Right atrium auricular region (tissue), 2 donors: ENCODE measurements at regions not wholly inside any gene's neighbourhood (a gene's known extent, or its start where the extent isn't known, plus 50 kb on each side); places are given as distances from the start of the nearest gene placed in this dataset.
A peak's percentile ranks its signal among the peaks of the same experiment; 100 is the strongest.

Experiments
- DNase-seq: peaks from one replicate; pipeline ENCODE4 v3.0.0-alpha.2; 2019; ENCODE audit warnings: low spot score
- H3K27ac ChIP-seq, 2 donors: fragments of 200-600 bp; sonication (generic); 1 replicate in 1 of 2; 2 replicates in 1 of 2; pipeline ENCODE4 v1.5.1; 2016 to 2019
- H3K27me3 ChIP-seq, 2 donors: fragments of 200-600 bp; sonication (generic); one replicate each; pipeline versions ENCODE4 v1.5.1 to v1.6.0; 2017 to 2019
- H3K36me3 ChIP-seq: fragments of 200-600 bp; sonication (generic); one replicate; pipeline ENCODE4 v1.5.1; 2016
- H3K4me1 ChIP-seq, 2 donors: fragments of 200-600 bp; sonication (generic); one replicate each; pipeline versions ENCODE4 v1.5.1 to v1.6.0; 2017 to 2019
- H3K4me3 ChIP-seq, 2 donors: fragments of 200-600 bp; sonication (generic); 1 replicate in 1 of 2; 2 replicates in 1 of 2; pipeline ENCODE4 v1.5.1; 2017 to 2019; ENCODE audit warnings: mild to moderate bottlenecking in 1 of 2, moderate library complexity in 1 of 2
- H3K9me3 ChIP-seq, 2 donors: fragments of 200-600 bp; sonication (generic); one replicate each; pipeline ENCODE4 v1.5.1; 2019
- TF ChIP-seq, protein P1 (sequence below), 2 donors: fragments of 200-600 bp; sonication (generic); IDR thresholded peaks; one replicate each; pipeline ENCODE4 v1.5.1; 2019; ENCODE audit warnings: antibody characterized with exemption in 2 of 2

DNA sequence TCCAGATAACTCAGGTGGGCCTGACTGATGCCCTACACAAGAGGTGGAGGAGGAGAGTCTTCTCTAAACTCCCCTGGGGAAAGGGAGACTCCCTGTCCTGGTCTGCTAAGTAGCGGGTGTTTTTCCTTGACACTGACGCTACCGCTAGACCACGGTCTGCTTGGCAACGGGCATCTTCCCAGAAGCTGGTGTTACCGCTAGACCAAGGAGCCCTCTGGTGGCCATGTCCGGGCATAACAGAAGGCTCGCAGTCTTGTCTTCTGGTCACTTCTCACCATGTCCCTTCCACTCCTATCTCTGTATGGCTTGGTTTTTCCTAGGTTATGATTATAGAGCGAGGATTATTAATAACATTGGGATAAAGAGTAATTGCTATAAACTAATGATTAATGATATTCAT lies 965.5 kb downstream of the TMEM121 start:
- TF ChIP-seq, protein P1, sequence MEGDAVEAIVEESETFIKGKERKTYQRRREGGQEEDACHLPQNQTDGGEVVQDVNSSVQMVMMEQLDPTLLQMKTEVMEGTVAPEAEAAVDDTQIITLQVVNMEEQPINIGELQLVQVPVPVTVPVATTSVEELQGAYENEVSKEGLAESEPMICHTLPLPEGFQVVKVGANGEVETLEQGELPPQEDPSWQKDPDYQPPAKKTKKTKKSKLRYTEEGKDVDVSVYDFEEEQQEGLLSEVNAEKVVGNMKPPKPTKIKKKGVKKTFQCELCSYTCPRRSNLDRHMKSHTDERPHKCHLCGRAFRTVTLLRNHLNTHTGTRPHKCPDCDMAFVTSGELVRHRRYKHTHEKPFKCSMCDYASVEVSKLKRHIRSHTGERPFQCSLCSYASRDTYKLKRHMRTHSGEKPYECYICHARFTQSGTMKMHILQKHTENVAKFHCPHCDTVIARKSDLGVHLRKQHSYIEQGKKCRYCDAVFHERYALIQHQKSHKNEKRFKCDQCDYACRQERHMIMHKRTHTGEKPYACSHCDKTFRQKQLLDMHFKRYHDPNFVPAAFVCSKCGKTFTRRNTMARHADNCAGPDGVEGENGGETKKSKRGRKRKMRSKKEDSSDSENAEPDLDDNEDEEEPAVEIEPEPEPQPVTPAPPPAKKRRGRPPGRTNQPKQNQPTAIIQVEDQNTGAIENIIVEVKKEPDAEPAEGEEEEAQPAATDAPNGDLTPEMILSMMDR (IDR thresholded peaks at IDR 0.05), result peak in 1 of 2 donors; percentile 36
- no peaks in the 10 kb centered on the region for H3K4me1 ChIP-seq
- H3K9me3 ChIP-seq, result no peaks in the 10 kb centered on the region
- no peak overlapping the region for H3K4me3 ChIP-seq
- no peak overlapping the region for H3K27ac ChIP-seq
- H3K36me3 ChIP-seq, result no peaks in the 10 kb centered on the region
- no peaks in the 10 kb centered on the region for H3K27me3 ChIP-seq
- DNase-seq, result no peak

DNA sequence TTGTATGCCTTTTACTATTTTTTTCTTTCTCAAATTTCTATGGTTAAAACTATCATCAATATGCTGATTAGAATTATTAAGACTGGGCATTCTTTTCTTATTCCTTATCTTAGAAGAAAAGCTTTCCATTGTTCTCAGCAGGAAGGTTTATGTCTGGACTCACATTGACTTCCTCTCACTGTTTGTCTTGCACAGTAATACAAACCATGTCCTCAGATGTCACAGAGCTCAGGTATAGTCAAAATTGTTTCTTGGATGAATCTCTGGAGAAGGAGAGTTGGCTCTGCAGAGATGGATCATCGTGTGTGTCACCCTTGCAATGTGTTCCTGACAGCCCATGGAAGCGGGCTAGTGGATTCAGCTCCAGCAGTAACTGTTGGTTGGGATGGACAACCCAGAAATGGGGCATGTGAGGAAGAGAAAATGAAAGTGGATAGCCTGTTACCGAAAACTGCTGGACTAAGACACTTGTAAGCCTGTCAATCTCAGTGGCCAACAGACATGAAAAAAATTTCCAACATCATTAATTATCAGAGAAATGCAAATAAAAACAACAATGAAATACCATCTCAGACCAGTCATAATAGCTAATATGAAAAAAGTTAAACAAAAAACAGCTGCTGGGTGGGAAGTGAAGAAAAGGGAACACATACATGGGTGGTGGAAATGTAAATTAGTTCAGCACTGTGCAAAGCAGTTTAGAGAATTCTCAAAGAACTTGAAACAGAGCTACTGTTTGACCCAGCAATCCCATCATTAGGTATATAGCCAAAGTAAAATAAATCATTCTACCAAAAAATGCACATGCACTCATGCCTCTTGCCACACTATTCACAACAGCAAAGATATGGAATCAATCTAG lies 967.8 kb downstream of the TMEM121 start:
- H3K27me3 ChIP-seq, result no peaks in the 10 kb centered on the region
- no peak overlapping the region for H3K4me3 ChIP-seq
- H3K27ac ChIP-seq, result no peak overlapping the region
- H3K4me1 ChIP-seq, result no peaks in the 10 kb centered on the region
- H3K36me3 ChIP-seq, result no peaks in the 10 kb centered on the region
- H3K9me3 ChIP-seq, result no peaks in the 10 kb centered on the region
- DNase-seq, result no peak
- TF ChIP-seq, protein P1 (IDR thresholded peaks at IDR 0.05), result no peak

DNA sequence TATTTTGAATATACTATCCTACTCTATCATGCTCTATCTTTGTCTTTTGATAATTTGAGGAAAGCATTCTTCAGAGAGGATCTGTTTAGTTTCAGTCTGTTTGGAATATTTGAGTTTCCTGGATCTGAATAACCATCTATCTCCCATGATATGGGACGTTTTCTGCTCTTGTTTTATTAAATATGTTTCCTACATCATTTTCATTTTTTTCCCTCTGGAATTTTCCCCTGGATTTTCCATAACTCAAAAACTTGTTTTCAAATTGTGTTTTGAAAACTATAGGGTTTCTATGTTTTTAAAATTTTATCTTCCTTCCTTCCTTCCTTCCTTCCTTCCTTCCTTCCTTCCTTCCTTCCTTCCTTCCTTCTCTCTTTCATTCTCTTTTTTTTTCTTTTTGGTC lies 974.2 kb downstream of the TMEM121 start:
- H3K27ac ChIP-seq, result no peak overlapping the region
- no peaks in the 10 kb centered on the region for H3K4me1 ChIP-seq
- no peak overlapping the region for H3K4me3 ChIP-seq
- no peaks in the 10 kb centered on the region for H3K36me3 ChIP-seq
- DNase-seq, result no peak
- no peaks in the 10 kb centered on the region for H3K27me3 ChIP-seq
- TF ChIP-seq, protein P1 (IDR thresholded peaks at IDR 0.05), result no peak
- no peaks in the 10 kb centered on the region for H3K9me3 ChIP-seq

DNA sequence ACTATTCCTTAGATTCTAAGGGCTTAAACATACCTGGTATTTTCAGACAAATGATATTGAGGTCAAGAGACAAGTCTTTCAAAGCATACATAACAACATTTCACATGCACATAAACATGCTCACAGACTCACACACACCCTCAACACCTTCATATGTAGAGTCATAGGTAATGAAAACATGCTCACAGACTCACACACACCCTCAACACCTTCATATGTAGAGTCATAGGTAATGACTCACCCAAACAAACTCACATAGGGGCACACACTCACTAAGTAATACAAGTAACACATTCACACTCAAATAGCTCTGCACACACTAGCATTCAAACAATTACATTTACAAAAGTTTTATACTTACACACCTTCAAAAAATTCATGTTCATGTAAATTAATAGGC lies 975.5 kb downstream of the TMEM121 start:
- no peaks in the 10 kb centered on the region for H3K36me3 ChIP-seq
- DNase-seq, result no peak
- no peaks in the 10 kb centered on the region for H3K4me1 ChIP-seq
- TF ChIP-seq, protein P1 (IDR thresholded peaks at IDR 0.05), result no peak
- H3K27ac ChIP-seq, result no peak overlapping the region
- H3K27me3 ChIP-seq, result no peaks in the 10 kb centered on the region
- no peaks in the 10 kb centered on the region for H3K9me3 ChIP-seq
- H3K4me3 ChIP-seq, result no peak overlapping the region

DNA sequence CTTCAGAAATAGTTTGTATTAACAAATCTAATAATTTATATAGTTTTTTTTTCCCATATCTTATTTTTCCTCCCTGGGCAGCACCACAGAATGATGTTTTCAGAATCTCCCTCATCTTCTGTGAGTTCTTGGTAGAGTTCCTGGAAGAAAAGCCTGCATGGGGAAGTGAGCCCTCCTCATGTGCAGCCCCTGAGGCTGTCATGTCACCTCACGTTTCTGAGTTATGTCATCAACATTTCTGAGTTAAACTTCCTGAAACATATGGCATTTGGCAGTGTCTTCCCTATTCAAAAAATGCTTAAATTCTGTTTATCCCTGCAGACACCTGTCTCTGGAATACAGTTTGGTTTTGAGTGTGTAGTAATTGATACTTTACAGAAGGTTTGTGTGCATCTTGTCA lies 979.0 kb downstream of the TMEM121 start:
- no peaks in the 10 kb centered on the region for H3K36me3 ChIP-seq
- no peak overlapping the region for H3K27ac ChIP-seq
- no peaks in the 10 kb centered on the region for H3K27me3 ChIP-seq
- no peaks in the 10 kb centered on the region for H3K9me3 ChIP-seq
- H3K4me3 ChIP-seq, result no peak overlapping the region
- DNase-seq, result no peak
- TF ChIP-seq, protein P1 (IDR thresholded peaks at IDR 0.05), result no peak
- H3K4me1 ChIP-seq, result no peaks in the 10 kb centered on the region

DNA sequence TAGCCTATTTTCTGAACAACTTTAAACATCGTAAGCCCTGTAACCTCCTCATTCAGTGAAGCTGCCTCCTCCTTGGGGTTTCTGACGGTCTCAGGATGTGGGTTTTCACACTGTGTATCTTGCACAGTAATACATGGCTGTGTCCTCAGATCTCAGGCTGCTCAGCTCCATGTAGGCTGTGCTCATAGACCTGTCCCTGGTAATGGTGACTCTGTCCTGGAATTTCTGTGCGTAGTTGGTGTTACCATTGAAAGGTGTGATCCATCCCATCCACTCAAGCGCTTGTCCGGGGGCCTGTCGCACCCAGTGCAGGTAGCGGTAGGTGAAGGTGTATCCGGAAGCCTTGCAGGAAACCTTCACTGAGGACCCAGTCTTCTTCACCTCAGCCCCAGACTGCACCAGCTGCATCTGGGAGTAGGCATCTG lies 980.5 kb downstream of the TMEM121 start:
- Histone ChIP-seq H3K27me3 (no peaks in the 10 kb centered on the region), H3K4me1 (no peaks in the 10 kb centered on the region), H3K36me3 (no peaks in the 10 kb centered on the region), H3K27ac (no peak overlapping the region), H3K9me3 (no peaks in the 10 kb centered on the region), H3K4me3 (no peak overlapping the region)
- TF ChIP-seq, protein P1 (IDR thresholded peaks at IDR 0.05), result no peak
- no peak for DNase-seq
